SK-N-SH treated with all-trans-retinoic acid at 6 μM for 48 hours (cell line): ENCODE measurements at regions not wholly inside any gene's neighbourhood (a gene's known extent, or its start where the extent isn't known, plus 50 kb on each side); places are given as distances from the start of the nearest gene placed in this dataset.

Experiments
- ARNTL ChIP-seq: fragments of 450-650 bp; formaldehyde crosslinking; IDR thresholded peaks from 2 replicates; pipeline ENCODE4 v1.5.0; 2020; ENCODE audit warnings: low read depth, mild to moderate bottlenecking, moderate library complexity, borderline replicate concordance
- ISL1 ChIP-seq: fragments of 250-450 bp; sonication (Bioruptor Pico); IDR thresholded peaks from 2 replicates; pipeline ENCODE4 v2.1.2; 2022; ENCODE audit warnings: mild to moderate bottlenecking, moderate library complexity
- OSR1 ChIP-seq: fragments of 250-450 bp; sonication (Bioruptor Pico); IDR thresholded peaks from 2 replicates; pipeline ENCODE4 v1.8.0; 2022; ENCODE audit warnings: moderate library complexity, mild to moderate bottlenecking, inconsistent platforms
- RARB ChIP-seq: fragments of 250-450 bp; sonication (Bioruptor Pico); IDR thresholded peaks from 2 replicates; pipeline ENCODE4 v1.8.0; 2021; ENCODE audit warnings: mild to moderate bottlenecking, moderate library complexity
- TOX ChIP-seq: fragments of 250-450 bp; sonication (Bioruptor Pico); IDR thresholded peaks from 2 replicates; pipeline ENCODE4 v1.8.0; 2021; ENCODE audit warnings: mild to moderate bottlenecking, moderate library complexity, borderline replicate concordance

DNA sequence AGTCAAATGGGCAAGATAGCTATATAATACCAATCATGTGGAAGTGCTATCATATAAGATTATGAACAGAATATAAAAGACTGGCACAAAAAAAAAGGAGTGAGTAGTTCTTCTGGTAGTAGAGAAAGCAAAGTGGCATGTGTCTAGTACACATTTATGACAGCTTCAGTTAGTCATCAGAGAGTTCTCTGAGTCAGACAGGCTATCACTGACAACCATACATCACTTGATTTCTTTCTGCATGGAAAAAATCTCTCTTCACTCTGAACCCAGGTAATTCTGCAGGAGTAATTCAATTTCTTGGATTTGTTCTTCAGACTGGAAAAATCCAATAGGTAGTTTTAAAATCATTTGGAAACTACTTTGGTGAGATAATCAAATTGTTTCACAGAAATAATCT is 286.8 kb upstream of the ANO3 start:
- no peak for TF ChIP-seq ARNTL (CRISPR knock-in tag)
- TF ChIP-seq RARB (CRISPR knock-in tag), result no peak
- TF ChIP-seq ISL1, result no peak
- TF ChIP-seq OSR1 (CRISPR knock-in tag), result no peak
- TF ChIP-seq TOX, result no peak
